ENCODE measurements at regions not wholly inside any gene's neighbourhood (a gene's known extent, or its start where the extent isn't known, plus 50 kb on each side); places are given as distances from the start of the nearest gene placed in this dataset.

DNA sequence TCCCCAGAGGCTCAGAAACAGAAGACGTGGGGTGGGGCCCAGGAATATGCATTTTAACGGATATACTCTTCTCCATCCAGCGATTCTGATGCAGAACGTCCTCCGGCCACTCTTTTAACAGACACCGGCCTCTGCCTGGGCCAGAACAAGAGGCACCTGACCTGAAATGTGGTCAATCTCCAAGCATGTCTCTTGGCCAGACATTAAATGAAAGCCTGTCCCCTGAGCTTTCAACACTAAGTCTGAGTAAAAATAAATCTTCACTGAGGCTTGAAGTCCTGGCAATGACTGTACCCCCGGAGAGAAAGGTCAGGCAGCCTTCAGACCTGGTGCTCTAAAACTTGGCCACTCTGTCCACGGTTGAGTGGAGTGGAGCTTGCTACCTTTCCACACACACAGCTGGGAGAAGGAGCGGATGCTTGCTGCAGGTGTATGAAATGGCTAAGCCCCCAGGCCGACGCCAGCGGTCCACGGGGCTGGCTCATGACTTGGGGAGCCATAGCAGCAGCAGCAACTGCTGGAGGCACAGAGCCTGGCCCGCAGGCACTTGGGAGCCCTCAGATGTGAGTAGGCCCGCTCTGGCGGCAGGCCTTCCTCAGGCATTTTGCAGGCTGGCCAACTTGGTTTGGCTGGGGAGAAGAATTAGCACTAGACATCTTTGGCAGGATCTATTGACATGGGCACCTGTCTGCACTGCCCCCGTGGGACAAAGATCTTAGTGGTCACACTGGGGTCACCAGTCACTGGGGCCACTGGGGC lies 79.7 kb downstream of the TMEM17 start:
- Histone ChIP-seq H3K27me3 (replicated peaks) (no peaks in the 10 kb centered on the region), H3K27ac (no peak overlapping the region), H3K9me3 (replicated peaks) (no peaks in the 10 kb centered on the region), H3K4me3 (no peak overlapping the region), H3K4me1 (replicated peaks) (no peaks in the 10 kb centered on the region), H3K36me3 (no peaks in the 10 kb centered on the region)
- no peak for DNase-seq (ENCODE audit: low read depth in 1 of 2, low spot score in 2 of 2)

DNA sequence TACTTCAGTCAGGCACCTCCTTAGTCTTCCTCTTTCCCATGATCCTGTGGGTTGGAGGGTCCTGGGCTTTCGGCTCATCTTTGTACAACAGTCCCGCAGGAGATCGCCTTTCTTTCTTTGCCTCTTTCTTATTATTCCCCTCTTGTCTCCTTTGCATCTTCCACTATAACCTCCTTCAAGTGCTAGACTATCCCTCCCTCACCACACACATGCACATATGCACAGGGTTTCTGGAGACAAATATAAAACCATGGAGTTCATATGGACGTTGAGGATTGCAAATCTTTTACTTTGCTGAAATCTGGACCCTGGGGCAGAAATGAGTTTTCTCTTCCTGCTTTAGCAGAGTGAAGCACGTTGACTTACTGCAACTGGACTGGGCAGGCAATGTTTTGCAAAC lies 80.3 kb downstream of the TMEM17 start:
- H3K9me3 ChIP-seq (replicated peaks) = no peaks in the 10 kb centered on the region
- no peaks in the 10 kb centered on the region for H3K36me3 ChIP-seq
- H3K27me3 ChIP-seq (replicated peaks) = no peaks in the 10 kb centered on the region

DNA sequence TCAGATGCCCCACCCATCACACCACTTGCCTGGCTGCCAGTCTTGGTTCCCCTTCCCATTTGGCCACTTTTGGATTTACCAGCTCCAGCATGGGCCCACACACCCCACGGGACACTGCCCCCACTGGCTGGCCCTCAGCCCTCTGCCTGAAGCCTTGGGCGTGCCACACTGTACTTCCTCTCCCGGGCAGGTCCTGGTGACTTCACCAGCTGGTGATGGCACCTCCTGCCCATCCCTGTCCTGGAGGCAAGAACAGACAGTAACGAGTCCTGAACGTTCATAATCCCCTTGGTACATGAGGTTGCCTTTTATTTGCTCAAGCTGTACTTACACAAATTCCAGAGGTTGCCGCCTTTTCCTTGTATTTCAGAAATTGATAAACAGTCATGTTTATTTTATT lies 81.1 kb downstream of the TMEM17 start:
- Histone ChIP-seq H3K27me3 (replicated peaks) (no peaks in the 10 kb centered on the region), H3K9me3 (replicated peaks) (no peaks in the 10 kb centered on the region), H3K27ac (no peak overlapping the region), H3K4me3 (no peak overlapping the region), H3K4me1 (replicated peaks) (no peaks in the 10 kb centered on the region), H3K36me3 (no peaks in the 10 kb centered on the region)
- DNase-seq (ENCODE audit: low read depth in 1 of 2, low spot score in 2 of 2) = no peak

More for the DNA sequence above, 80.3 kb downstream of the TMEM17 start:
- H3K4me1 ChIP-seq (replicated peaks) = no peaks in the 10 kb centered on the region
- H3K27ac ChIP-seq = no peak overlapping the region
- no peak overlapping the region for H3K4me3 ChIP-seq
- DNase-seq (ENCODE audit: low read depth in 1 of 2, low spot score in 2 of 2) = no peak

DNA sequence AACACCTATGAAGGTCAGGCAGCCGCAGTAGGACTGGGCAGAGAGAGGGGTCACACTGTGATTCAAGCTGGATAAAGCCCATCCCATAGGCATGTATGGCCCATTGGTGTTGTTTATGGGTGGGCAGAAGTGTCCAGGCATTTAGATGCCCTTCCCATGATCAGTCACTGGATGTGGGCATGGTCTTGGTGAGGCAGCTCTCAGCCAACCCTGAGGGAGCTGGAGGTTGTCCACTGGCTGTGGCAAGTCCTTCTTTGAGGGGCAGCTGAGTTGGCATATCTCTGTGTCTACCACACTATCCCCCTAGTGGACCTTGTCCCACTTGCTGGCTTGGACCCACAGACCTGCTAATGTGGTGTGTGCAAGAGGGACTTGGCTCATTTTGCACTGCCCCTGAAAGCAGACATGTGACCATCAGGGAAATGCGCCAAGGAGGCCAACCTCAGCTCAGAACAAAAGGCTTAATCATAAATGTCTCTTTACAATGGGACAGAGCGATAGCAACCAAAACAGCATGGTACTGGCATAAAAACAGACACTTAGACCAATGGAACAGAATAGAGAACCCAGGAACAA lies 82.0 kb downstream of the TMEM17 start:
- H3K36me3 ChIP-seq = no peaks in the 10 kb centered on the region
- no peak overlapping the region for H3K4me3 ChIP-seq
- no peak overlapping the region for H3K27ac ChIP-seq
- no peaks in the 10 kb centered on the region for H3K27me3 ChIP-seq (replicated peaks)
- H3K9me3 ChIP-seq (replicated peaks) = no peaks in the 10 kb centered on the region
- DNase-seq (ENCODE audit: low read depth in 1 of 2, low spot score in 2 of 2) = no peak
- no peaks in the 10 kb centered on the region for H3K4me1 ChIP-seq (replicated peaks)

DNA sequence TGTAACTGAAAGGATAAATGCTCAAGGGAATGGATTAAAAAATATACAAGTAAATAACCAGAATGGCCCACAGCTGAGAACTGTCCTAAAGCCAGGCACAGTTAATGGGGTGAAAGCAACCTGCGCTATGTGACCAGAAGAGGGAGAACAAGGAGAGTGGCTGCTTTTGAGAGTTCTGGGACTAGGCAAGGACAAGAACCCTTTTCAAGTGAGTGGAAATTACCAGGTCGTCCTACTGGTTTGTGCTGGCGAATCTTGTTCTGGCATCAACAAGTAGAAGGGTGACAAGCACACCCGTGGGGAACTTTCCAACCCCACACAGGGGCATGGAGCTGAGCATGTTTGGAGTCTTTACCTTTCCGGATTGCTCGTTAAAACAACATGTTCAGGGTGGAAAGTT lies 82.8 kb downstream of the TMEM17 start:
- Histone ChIP-seq H3K27me3 (replicated peaks) (no peaks in the 10 kb centered on the region), H3K27ac (no peak overlapping the region), H3K36me3 (no peaks in the 10 kb centered on the region), H3K9me3 (replicated peaks) (no peaks in the 10 kb centered on the region), H3K4me3 (no peak overlapping the region), H3K4me1 (replicated peaks) (no peaks in the 10 kb centered on the region)
- DNase-seq (ENCODE audit: low read depth in 1 of 2, low spot score in 2 of 2) = no peak

DNA sequence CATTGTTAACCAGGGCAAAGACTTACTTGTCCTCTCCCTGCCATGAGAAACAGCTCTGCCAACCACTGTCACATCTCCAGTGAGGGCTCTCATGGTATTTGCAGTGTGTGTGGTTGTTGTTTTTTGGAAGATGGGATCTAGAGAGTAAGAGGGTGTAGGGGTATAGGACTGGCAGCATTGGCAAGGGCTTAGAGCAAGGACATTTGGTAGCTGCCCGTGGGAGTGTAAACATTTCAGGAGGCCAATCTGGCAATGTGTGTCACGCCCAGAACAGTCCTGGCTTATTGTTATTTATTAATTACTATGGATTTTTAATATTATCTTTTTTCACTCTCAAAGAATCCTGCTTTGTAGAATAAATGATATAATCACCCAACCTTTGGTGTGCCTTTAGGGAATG lies 90.5 kb downstream of the TMEM17 start:
- H3K27ac ChIP-seq = no peak overlapping the region
- H3K36me3 ChIP-seq = no peaks in the 10 kb centered on the region
- no peak overlapping the region for H3K4me3 ChIP-seq
- DNase-seq (ENCODE audit: low read depth in 1 of 2, low spot score in 2 of 2) = no peak
- H3K27me3 ChIP-seq (replicated peaks) = no peaks in the 10 kb centered on the region
- peaks cover 8% of the 10 kb centered on the region; the same call in 1 of the 2 replicates for H3K4me1 ChIP-seq (replicated peaks)
- no peaks in the 10 kb centered on the region for H3K9me3 ChIP-seq (replicated peaks)

DNA sequence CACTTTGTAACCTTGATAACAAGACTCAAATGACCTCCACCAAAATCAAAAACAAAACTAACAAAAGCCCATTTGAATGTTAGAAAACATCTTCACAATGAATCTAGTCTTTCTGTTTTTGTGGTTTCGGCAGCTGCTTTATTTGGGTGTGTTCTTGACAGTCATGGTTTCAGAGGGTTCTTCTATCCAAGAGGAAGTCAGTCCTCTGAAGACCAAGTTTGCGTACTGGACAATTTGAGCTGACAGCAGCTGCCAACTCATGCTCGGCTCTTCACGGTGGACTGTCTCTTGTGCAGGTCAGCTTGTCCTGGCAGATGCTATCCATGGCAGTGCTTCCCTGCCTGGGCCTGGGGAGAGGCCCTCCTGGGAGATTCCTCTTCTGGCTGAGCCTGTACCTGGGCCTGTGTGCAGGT lies 91.0 kb downstream of the TMEM17 start:
- Histone ChIP-seq H3K36me3 (no peaks in the 10 kb centered on the region), H3K27me3 (replicated peaks) (no peaks in the 10 kb centered on the region), H3K27ac (no peak overlapping the region), H3K4me3 (no peak overlapping the region), H3K4me1 (replicated peaks) (peaks cover 8% of the 10 kb centered on the region; the same call in 1 of the 2 replicates), H3K9me3 (replicated peaks) (no peaks in the 10 kb centered on the region)
- no peak for DNase-seq (ENCODE audit: low read depth in 1 of 2, low spot score in 2 of 2)

DNA sequence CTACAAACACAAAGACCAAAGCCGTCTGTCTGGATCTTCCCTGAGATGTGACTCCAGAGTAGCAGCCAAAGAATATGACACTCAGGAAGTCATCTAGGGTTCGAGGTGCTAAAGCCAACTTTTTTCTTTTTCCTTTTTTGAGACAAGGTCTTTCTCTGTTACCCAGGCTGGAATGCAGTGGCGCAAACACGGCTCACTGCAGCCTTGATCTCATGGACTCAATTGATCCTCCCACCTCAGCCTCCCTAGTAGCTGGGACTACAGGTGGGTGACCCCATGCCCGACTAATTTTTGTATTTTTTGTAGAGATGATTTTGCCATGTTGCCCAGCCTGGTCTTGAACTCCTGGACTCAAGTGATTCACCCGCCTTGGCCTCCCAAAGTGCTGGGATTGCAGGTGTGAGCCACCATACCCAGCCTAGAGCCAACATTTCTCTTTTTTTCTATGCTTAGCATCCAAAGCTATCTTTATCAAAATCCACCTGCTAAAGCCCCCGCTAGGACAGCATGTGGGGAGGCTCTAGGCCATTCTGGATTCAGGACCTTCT lies 92.8 kb downstream of the TMEM17 start:
- Histone ChIP-seq H3K4me1 (replicated peaks) (peaks cover 8% of the 10 kb centered on the region; the same call in 1 of the 2 replicates), H3K27me3 (replicated peaks) (no peaks in the 10 kb centered on the region), H3K4me3 (no peak overlapping the region), H3K27ac (no peak overlapping the region), H3K36me3 (no peaks in the 10 kb centered on the region), H3K9me3 (replicated peaks) (no peaks in the 10 kb centered on the region)
- no peak for DNase-seq (ENCODE audit: low read depth in 1 of 2, low spot score in 2 of 2)

DNA sequence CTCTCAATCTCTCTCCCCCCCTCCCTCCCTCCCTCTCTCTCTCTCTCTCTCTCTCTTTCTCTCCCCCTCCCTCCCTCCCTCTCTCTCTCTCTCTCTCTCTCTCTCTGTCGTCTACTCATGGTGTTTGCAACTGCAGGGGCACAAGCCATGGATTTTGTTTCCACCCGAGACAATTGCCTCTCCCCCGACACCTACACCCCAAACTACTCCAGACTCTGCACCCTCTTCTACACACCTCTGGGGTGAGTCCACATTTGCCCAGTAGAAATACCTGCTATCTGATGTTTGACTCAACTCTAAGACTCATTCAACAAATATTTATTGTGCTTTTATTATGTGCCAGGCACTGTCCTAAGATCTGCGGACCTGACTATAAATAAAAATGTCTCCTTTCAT lies 93.7 kb downstream of the TMEM17 start:
- no peaks in the 10 kb centered on the region for H3K9me3 ChIP-seq (replicated peaks)
- no peak overlapping the region for H3K4me3 ChIP-seq
- no peaks in the 10 kb centered on the region for H3K36me3 ChIP-seq
- DNase-seq (ENCODE audit: low read depth in 1 of 2, low spot score in 2 of 2) = no peak
- H3K27ac ChIP-seq = no peak overlapping the region
- no peaks in the 10 kb centered on the region for H3K27me3 ChIP-seq (replicated peaks)
- peaks cover 8% of the 10 kb centered on the region; the same call in 1 of the 2 replicates for H3K4me1 ChIP-seq (replicated peaks)

DNA sequence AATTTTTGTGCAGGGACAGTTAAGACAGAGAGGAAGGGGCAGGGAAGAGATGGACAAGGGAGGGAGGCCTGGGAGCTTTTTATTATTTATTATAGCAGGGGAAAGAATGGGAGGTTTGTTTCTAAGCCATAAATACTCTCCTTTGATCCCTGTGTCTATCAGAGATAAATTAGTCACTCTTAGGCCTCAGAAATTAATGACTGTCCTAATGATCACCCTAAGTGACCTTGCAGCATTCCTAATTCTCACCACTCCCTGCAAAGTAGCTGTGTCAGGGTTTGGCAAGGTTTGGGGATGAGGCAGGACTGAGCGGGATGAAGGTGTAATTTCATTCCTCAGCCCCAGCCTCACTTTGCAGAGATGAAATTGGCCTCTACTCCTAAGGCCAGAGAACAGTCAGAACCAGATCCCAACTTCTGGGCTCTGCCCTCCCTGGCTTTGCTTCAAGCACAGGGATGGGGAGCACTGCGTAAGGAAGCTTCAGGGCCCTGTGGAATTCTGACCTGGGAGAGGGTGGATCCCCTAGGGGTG lies 95.0 kb downstream of the TMEM17 start:
- H3K27ac ChIP-seq = no peak overlapping the region
- peaks cover 8% of the 10 kb centered on the region; the same call in 1 of the 2 replicates for H3K4me1 ChIP-seq (replicated peaks)
- no peaks in the 10 kb centered on the region for H3K9me3 ChIP-seq (replicated peaks)
- H3K4me3 ChIP-seq = no peak overlapping the region
- DNase-seq (ENCODE audit: low read depth in 1 of 2, low spot score in 2 of 2) = no peak
- no peaks in the 10 kb centered on the region for H3K27me3 ChIP-seq (replicated peaks)
- no peaks in the 10 kb centered on the region for H3K36me3 ChIP-seq

DNA sequence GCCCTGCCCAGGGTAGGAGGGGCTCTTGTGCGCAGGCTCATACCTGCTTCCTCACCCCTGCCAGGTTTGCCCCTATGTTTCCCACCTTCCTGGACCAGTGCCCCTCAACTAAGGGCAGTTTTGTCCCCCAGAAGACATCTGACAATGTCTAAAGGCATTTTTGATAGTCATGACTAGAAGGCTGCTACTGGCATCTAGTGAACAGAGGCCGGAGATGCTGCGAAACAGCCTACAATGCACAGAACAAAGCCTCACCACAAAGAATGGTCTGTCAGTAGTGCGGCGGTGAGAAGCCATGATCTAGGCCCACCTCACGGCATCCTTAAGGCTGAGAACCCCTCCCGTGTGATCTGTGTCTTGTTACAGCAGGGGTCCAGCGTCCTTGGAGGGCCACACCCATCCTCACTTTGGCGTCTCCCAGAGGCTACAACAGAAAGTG lies 96.0 kb downstream of the TMEM17 start:
- Histone ChIP-seq H3K27me3 (replicated peaks) (no peaks in the 10 kb centered on the region), H3K27ac (no peak overlapping the region), H3K4me1 (replicated peaks) (peaks cover 8% of the 10 kb centered on the region; the same call in 1 of the 2 replicates), H3K4me3 (no peak overlapping the region), H3K36me3 (no peaks in the 10 kb centered on the region), H3K9me3 (replicated peaks) (no peaks in the 10 kb centered on the region)
- no peak for DNase-seq (ENCODE audit: low read depth in 1 of 2, low spot score in 2 of 2)

DNA sequence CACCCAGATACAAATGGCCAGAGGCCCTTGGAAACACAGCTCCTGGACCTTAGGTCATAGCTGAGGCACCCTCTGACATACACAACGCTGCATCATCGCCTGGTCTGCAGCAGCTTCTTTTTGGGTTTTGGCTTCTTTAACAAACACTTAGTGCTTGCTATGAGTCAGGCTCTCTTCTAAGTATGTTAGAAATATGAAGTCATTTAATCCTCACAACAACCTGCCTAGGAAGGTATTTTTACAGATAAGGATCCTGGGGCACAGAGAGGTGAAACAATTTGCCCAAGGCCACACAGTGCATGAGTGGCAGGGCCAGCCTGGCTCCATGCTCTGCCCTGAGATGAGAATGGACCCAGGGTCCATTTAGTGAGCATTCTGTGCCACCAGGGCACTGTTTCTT lies 96.6 kb downstream of the TMEM17 start:
- DNase-seq (ENCODE audit: low read depth in 1 of 2, low spot score in 2 of 2) = no peak

DNA sequence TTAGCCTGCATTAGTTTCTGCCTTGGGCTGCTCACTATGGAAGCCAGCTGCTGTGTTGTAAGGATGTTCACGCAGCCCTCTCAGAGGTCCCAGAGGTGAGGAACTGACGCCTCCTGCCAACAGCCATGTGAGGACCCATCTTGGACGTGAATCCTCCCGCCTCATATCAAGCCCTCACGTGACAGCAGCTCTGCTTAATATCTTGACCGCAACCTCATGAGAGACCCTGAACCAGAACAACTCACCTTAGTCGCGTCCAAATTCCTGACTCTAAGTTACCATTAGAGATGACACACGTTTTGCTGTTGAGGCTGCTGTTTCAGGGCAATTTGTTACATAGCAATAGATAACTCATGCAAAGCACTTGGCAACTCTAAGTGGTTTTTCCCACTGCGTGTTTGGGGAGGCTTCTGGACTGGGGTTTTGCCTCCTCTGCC lies 97.7 kb downstream of the TMEM17 start:
- no peak for DNase-seq (ENCODE audit: low read depth in 1 of 2, low spot score in 2 of 2)
- no peak overlapping the region for H3K4me3 ChIP-seq

More for the DNA sequence above, 96.6 kb downstream of the TMEM17 start:
- H3K27me3 ChIP-seq (replicated peaks) = no peaks in the 10 kb centered on the region
- no peak overlapping the region for H3K4me3 ChIP-seq
- H3K27ac ChIP-seq = no peak overlapping the region
- peaks cover 8% of the 10 kb centered on the region; the same call in 1 of the 2 replicates for H3K4me1 ChIP-seq (replicated peaks)
- H3K9me3 ChIP-seq (replicated peaks) = no peaks in the 10 kb centered on the region
- no peaks in the 10 kb centered on the region for H3K36me3 ChIP-seq

DNA sequence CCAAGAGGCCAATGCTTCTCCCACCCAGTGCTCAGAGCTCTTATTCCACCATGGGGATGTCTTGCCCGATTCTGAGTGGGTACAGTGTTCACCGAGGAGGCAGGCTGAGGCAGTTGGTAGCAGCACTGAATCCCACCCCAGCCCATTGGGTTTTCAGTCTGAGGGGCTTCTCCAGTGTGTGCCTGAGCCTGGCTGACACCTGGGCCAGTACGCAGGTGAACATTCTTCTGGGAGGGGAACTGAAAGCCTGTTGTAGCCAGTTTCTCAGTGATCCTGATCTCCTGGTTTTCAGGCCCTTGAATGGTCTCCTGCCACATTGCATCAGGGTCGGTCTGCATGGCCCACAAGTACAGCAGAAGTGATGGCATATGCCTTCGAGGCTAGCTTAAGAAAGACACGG lies 98.2 kb downstream of the TMEM17 start:
- DNase-seq (ENCODE audit: low read depth in 1 of 2, low spot score in 2 of 2) = no peak
- no peaks in the 10 kb centered on the region for H3K27me3 ChIP-seq (replicated peaks)

More for the DNA sequence above, 97.7 kb downstream of the TMEM17 start:
- Histone ChIP-seq H3K27me3 (replicated peaks) (no peaks in the 10 kb centered on the region), H3K27ac (no peak overlapping the region), H3K9me3 (replicated peaks) (no peaks in the 10 kb centered on the region), H3K36me3 (no peaks in the 10 kb centered on the region), H3K4me1 (replicated peaks) (peaks cover 8% of the 10 kb centered on the region; the same call in 1 of the 2 replicates)

More for the DNA sequence above, 98.2 kb downstream of the TMEM17 start:
- Histone ChIP-seq H3K4me1 (replicated peaks) (peaks cover 8% of the 10 kb centered on the region; the same call in 1 of the 2 replicates), H3K27ac (no peak overlapping the region), H3K36me3 (no peaks in the 10 kb centered on the region), H3K9me3 (replicated peaks) (no peaks in the 10 kb centered on the region), H3K4me3 (no peak overlapping the region)
